HG02938 (cell line): ENCODE measurements at regions not wholly inside any gene's neighbourhood (a gene's known extent, or its start where the extent isn't known, plus 50 kb on each side); places are given as distances from the start of the nearest gene placed in this dataset.
"Not testable (repeated sequence)": the region's sequence is repeated elsewhere in the genome, so short reads cannot be mapped to it uniquely, and the experiment has no call there.

Experiments used
- ATAC-seq: cut with Tn5 transposase; IDR thresholded peaks from one replicate; pipeline ENCODE4 v1.9.1; 2021; ENCODE audit warnings: mild to moderate bottlenecking, moderate library complexity; ENCODE audit not compliant: unreplicated experiment

GRCh38 chr10:15921423-15921945 lies 61.2 kb upstream of the MINDY3 start:
- not testable (repeated sequence) for ATAC-seq

GRCh38 chr10:15931376-15931775 lies 71.1 kb upstream of the MINDY3 start:
- ATAC-seq = no peak

- not testable (repeated sequence) for ATAC-seq
Observed at GRCh38 chr10:15939543-15939942, 79.2 kb upstream of the MINDY3 start.

- ATAC-seq = no peak
Observed at GRCh38 chr10:15943426-15943825, 83.1 kb upstream of the MINDY3 start.

- ATAC-seq = no peak
Observed at GRCh38 chr10:15954188-15954587, 93.9 kb upstream of the MINDY3 start.

GRCh38 chr10:15960277-15960676 lies 100.0 kb upstream of the MINDY3 start:
- ATAC-seq = no peak

- not testable (repeated sequence) for ATAC-seq
Observed at GRCh38 chr10:15972736-15973135, 112.4 kb upstream of the MINDY3 start.

GRCh38 chr10:15985690-15986089 lies 125.4 kb upstream of the MINDY3 start:
- no peak for ATAC-seq

GRCh38 chr10:15990535-15991129 lies 130.3 kb upstream of the MINDY3 start:
- ATAC-seq = no peak

GRCh38 chr10:15997313-15997712 lies 137.0 kb upstream of the MINDY3 start:
- ATAC-seq = no peak

- ATAC-seq = no peak
Observed at GRCh38 chr10:16001581-16001980, 141.3 kb upstream of the MINDY3 start.

- ATAC-seq = no peak
Observed at GRCh38 chr10:16009785-16010184, 149.5 kb upstream of the MINDY3 start.

GRCh38 chr10:16011548-16011947 lies 151.2 kb upstream of the MINDY3 start:
- no peak for ATAC-seq

GRCh38 chr10:16014469-16014868 lies 154.2 kb upstream of the MINDY3 start:
- no peak for ATAC-seq

GRCh38 chr10:16016688-16017087 lies 156.4 kb upstream of the MINDY3 start:
- ATAC-seq = no peak

- ATAC-seq = no peak
Observed at GRCh38 chr10:16020836-16021235, 160.5 kb upstream of the MINDY3 start.

GRCh38 chr10:16026832-16027231 lies 166.5 kb upstream of the MINDY3 start:
- not testable (repeated sequence) for ATAC-seq

GRCh38 chr10:16030562-16030961 lies 170.3 kb upstream of the MINDY3 start:
- ATAC-seq = no peak

- ATAC-seq = no peak
Observed at GRCh38 chr10:16049050-16049449, 188.7 kb upstream of the MINDY3 start.

- ATAC-seq = no peak
Observed at GRCh38 chr10:16049782-16050181, 189.5 kb upstream of the MINDY3 start.

- ATAC-seq = no peak
Observed at GRCh38 chr10:16063350-16063749, 203.0 kb upstream of the MINDY3 start.

- ATAC-seq = not testable (repeated sequence)
Observed at GRCh38 chr10:16083551-16083950, 223.2 kb upstream of the MINDY3 start.

- no peak for ATAC-seq
Observed at GRCh38 chr10:16105082-16105481, 244.8 kb upstream of the MINDY3 start.
